ENCODE measurements at regions not wholly inside any gene's neighbourhood (a gene's known extent, or its start where the extent isn't known, plus 50 kb on each side); places are given as distances from the start of the nearest gene placed in this dataset.

- no peak overlapping the region for H3K4me2 ChIP-seq
- H3K9me3 ChIP-seq = no peaks in the 10 kb centered on the region
- ChIA-PET CTCF (interaction anchor here (0.7 kb wide), 1 partner anchor 35 kb away, joined by 4 read pairs; no protein-coding TSS in a partner anchor), POLR2A (no interaction called here)
- no peak for ATAC-seq
- H3K4me3 ChIP-seq = no peak overlapping the region
- DNase-seq (ENCODE audit: low read depth in 1 of 2, low spot score in 1 of 2) = no peak
- FAIRE-seq = no peak
- no peaks in the 10 kb centered on the region for H3K4me1 ChIP-seq
- 49% methylated on average over 3 of the region's 6 CpGs for WGBS (ENCODE audit: missing lambda C conversion rate)
- no peak for TF ChIP-seq HEYL (CRISPR knock-in tag; IDR thresholded peaks at IDR 0.05)
- TF ChIP-seq CBX8 (IDR thresholded peaks at IDR 0.05) = no peak
- TF ChIP-seq RARB (CRISPR knock-in tag; IDR thresholded peaks at IDR 0.05) = no peak
- no peak for TF ChIP-seq CBX2 (IDR thresholded peaks at IDR 0.05; ENCODE audit: borderline replicate concordance, low read depth)
- no peak for TF ChIP-seq FOXS1 (CRISPR knock-in tag; IDR thresholded peaks at IDR 0.05)
- no peak for TF ChIP-seq HMGXB4 (CRISPR knock-in tag; IDR thresholded peaks at IDR 0.05; ENCODE audit: borderline replicate concordance)
- TF ChIP-seq ESRRA (IDR thresholded peaks at IDR 0.05; ENCODE audit: borderline replicate concordance, low read length) = no peak
- no peak for TF ChIP-seq NFE2L2 (conservative IDR thresholded peaks at IDR 0.05; ENCODE audit: low read length)
- no peak for TF ChIP-seq ZC3H11A (IDR thresholded peaks at IDR 0.05)
- no peak overlapping the region for H3K27ac ChIP-seq
Measured at GRCh38 chr1:30008372-30008997, 714.9 kb downstream of the MATN1 start.

GRCh38 chr1:30005972-30006619 is 717.3 kb downstream of the MATN1 start:
- DNase-seq (ENCODE audit: low read depth in 1 of 2, low spot score in 1 of 2) (no peak), ATAC-seq (no peak), FAIRE-seq (no peak)
- 10% methylated on average over 5 of the region's 5 CpGs for WGBS (ENCODE audit: missing lambda C conversion rate)
- CTCF ChIA-PET = no interaction called here
- Histone ChIP-seq H3K4me1 (no peaks in the 10 kb centered on the region), H3K27ac (no peak overlapping the region), H3K4me2 (no peak overlapping the region), H3K9me3 (no peaks in the 10 kb centered on the region), H3K4me3 (no peak overlapping the region)
- TF ChIP-seq KDM1A (IDR thresholded peaks at IDR 0.05; ENCODE audit: low read depth) (no peak), MAX (IDR thresholded peaks at IDR 0.05) (no peak)
- POLR2A ChIA-PET = no interaction called here

GRCh38 chr1:30001732-30002039 is 721.7 kb downstream of the MATN1 start:
- POLR2A ChIA-PET = no interaction called here
- TF ChIP-seq CBX8 (IDR thresholded peaks at IDR 0.05) (no peak), PHF8 (IDR thresholded peaks at IDR 0.05; ENCODE audit: borderline replicate concordance, low read depth) (no peak), ESRRA (IDR thresholded peaks at IDR 0.05; ENCODE audit: borderline replicate concordance, low read length) (no peak), CHD4 (IDR thresholded peaks at IDR 0.05; ENCODE audit: borderline replicate concordance) (no peak), HOXB13 (CRISPR knock-in tag; IDR thresholded peaks at IDR 0.05; ENCODE audit: low read depth) (no peak)
- no CpG with 5 or more reads among the region's 5 CpGs for WGBS (ENCODE audit: missing lambda C conversion rate)
- CTCF ChIA-PET = interaction anchor here (1.1 kb wide), 1 partner anchor 110 kb away, joined by 3 read pairs; no protein-coding TSS in a partner anchor
- no peak for FAIRE-seq
- ATAC-seq = no peak
- H3K9me3 ChIP-seq = no peaks in the 10 kb centered on the region
- no peaks in the 10 kb centered on the region for H3K4me1 ChIP-seq
- H3K4me2 ChIP-seq = no peak overlapping the region
- no peak for DNase-seq (ENCODE audit: low read depth in 1 of 2, low spot score in 1 of 2)
- no peak overlapping the region for H3K27ac ChIP-seq
- H3K4me3 ChIP-seq = no peak overlapping the region

- ATAC-seq (no peak), FAIRE-seq (no peak), DNase-seq (ENCODE audit: low read depth in 1 of 2, low spot score in 1 of 2) (no peak)
- H3K9me3 ChIP-seq = no peaks in the 10 kb centered on the region
- H3K4me2 ChIP-seq = no peak overlapping the region
- no peak overlapping the region for H3K27ac ChIP-seq
- ChIA-PET CTCF (interaction anchor here (0.7 to 1.1 kb wide), 2 partner anchors 11 to 111 kb away, joined by 3 read pairs; no protein-coding TSS in a partner anchor), POLR2A (no interaction called here)
- WGBS (ENCODE audit: missing lambda C conversion rate) = 32% methylated on average over 8 of the region's 15 CpGs
- H3K4me3 ChIP-seq = no peak overlapping the region
- no peaks in the 10 kb centered on the region for H3K4me1 ChIP-seq
- no peak for TF ChIP-seq BHLHE40 (IDR thresholded peaks at IDR 0.05; ENCODE audit: low read depth, low read length)
- no peak for TF ChIP-seq PHF8 (IDR thresholded peaks at IDR 0.05; ENCODE audit: borderline replicate concordance, low read depth)
- TF ChIP-seq RFX5 (IDR thresholded peaks at IDR 0.05) = no peak
- TF ChIP-seq USF2 (IDR thresholded peaks at IDR 0.05) = no peak
- no peak for TF ChIP-seq SMC3 (IDR thresholded peaks at IDR 0.05)
- TF ChIP-seq CHD2 (IDR thresholded peaks at IDR 0.05; ENCODE audit: low read length, partially characterized antibody) = no peak
- no peak for TF ChIP-seq MAX (IDR thresholded peaks at IDR 0.05)
- TF ChIP-seq JUN (IDR thresholded peaks at IDR 0.05) = no peak
- TF ChIP-seq KDM1A (IDR thresholded peaks at IDR 0.05; ENCODE audit: low read depth) = no peak
- TF ChIP-seq MAZ (IDR thresholded peaks at IDR 0.05; ENCODE audit: borderline replicate concordance, low read depth, low read length) = no peak
- TF ChIP-seq BCL3 (IDR thresholded peaks at IDR 0.05) = no peak
- TF ChIP-seq EHMT2 (IDR thresholded peaks at IDR 0.05; ENCODE audit: low read depth) = no peak
- no peak for TF ChIP-seq HOXA7 (CRISPR knock-in tag; IDR thresholded peaks at IDR 0.05)
- no peak for TF ChIP-seq RARB (CRISPR knock-in tag; IDR thresholded peaks at IDR 0.05)
- TF ChIP-seq RAD21 (conservative IDR thresholded peaks at IDR 0.05 in 1 of 2, IDR thresholded peaks at IDR 0.05 in 1 of 2) = no peak
Measured at GRCh38 chr1:30001011-30001731, 722.2 kb downstream of the MATN1 start.
